Endothelial cell of umbilical vein (primary cell): ENCODE measurements at regions not wholly inside any gene's neighbourhood (a gene's known extent, or its start where the extent isn't known, plus 50 kb on each side); places are given as distances from the start of the nearest gene placed in this dataset.

ENCODE experiments used
- BruUV-seq: library from RNA; stranded (reverse); fragments of 400-500 nt; replicated peaks from 2 replicates; lab custom pipeline; 2021; lab: Mats Ljungman, UMichigan
- CTCF ChIA-PET: fragments of 300-600, 350-600 bp; sonication (Branson Sonifier 250); formaldehyde crosslinking; loops from one replicate; lab custom pipeline; 2021; ENCODE audit warnings: antibody characterized with exemption, inconsistent platforms; lab: Charles Lee
- POLR2A ChIA-PET: fragments of 300-600, 350-600 bp; sonication (Branson Sonifier 250); formaldehyde crosslinking; loops from one replicate; lab custom pipeline; 2021; ENCODE audit warnings: antibody characterized with exemption, inconsistent platforms; lab: Charles Lee
- DNase-seq: peaks from one replicate; pipeline ENCODE4 v3.0.0-alpha.2; 2011; ENCODE audit warnings: low read depth, low spot score
- FAIRE-seq: peaks from 2 replicates; lab custom pipeline; 2011; peaks lifted over from hg19 to GRCh38; lab: Jason Lieb, UNC
- H2AFZ ChIP-seq: 2 replicates; pipeline ENCODE4 v1.6.0; 2012; ENCODE audit warnings: low read depth, low read length, control low read depth, inconsistent platforms
- H3K27ac ChIP-seq: 2 replicates; pipeline ENCODE4 v1.5.1; 2011; ENCODE audit warnings: low read depth, mild to moderate bottlenecking, control low read depth, low read length, moderate library complexity; ENCODE audit not compliant: insufficient read depth
- H3K27me3 ChIP-seq, 2 experiments: 2 replicates each; pipeline versions ENCODE4 v1.6.0 to v1.6.1; 2011; ENCODE audit warnings: low read length in 2 of 2, mixed read lengths in 1 of 2; ENCODE audit not compliant: control insufficient read depth in 2 of 2, insufficient read depth in 2 of 2
- H3K36me3 ChIP-seq, 2 experiments: 2 replicates in 1 of 2; 3 replicates in 1 of 2; pipeline ENCODE4 v1.5.1; 2011; ENCODE audit warnings: low read length in 2 of 2, mild to moderate bottlenecking in 1 of 2, moderate library complexity in 1 of 2; ENCODE audit not compliant: control insufficient read depth in 2 of 2, insufficient read depth in 2 of 2; ENCODE audit errors: extremely low read depth in 1 of 2
- H3K4me1 ChIP-seq: 3 replicates; pipeline ENCODE4 v1.5.1; 2011; ENCODE audit warnings: mild to moderate bottlenecking, low read length; ENCODE audit not compliant: control insufficient read depth, insufficient read depth; ENCODE audit errors: extremely low read depth
- H3K4me2 ChIP-seq: 2 replicates; pipeline ENCODE4 v1.6.1; 2011; ENCODE audit warnings: low read length, control low read depth, mixed read lengths; ENCODE audit not compliant: insufficient read depth
- H3K4me3 ChIP-seq, 3 experiments: fragments of 200-600 bp in 1 of 3; sonication (generic), shearing (Covaris generic) in 1 of 3; replicated peaks in 1 of 3; 2 replicates each; pipeline ENCODE4 v1.5.1; 2011 to 2016; ENCODE audit warnings: control low read depth in 3 of 3, low read length in 3 of 3, mild to moderate bottlenecking in 2 of 3, inconsistent platforms in 1 of 3, low read depth in 1 of 3, moderate library complexity in 1 of 3; ENCODE audit not compliant: insufficient read depth in 1 of 3
- H3K79me2 ChIP-seq: 2 replicates; pipeline ENCODE4 v1.6.0; 2012; ENCODE audit warnings: low read length, inconsistent platforms; ENCODE audit not compliant: control insufficient read depth, insufficient read depth
- H3K9ac ChIP-seq: replicated peaks from 2 replicates; pipeline ENCODE3; 2011; ENCODE audit warnings: low read length, control low read depth; ENCODE audit not compliant: insufficient read depth; ENCODE audit errors: extremely low read depth
- H3K9me1 ChIP-seq: replicated peaks from 3 replicates; pipeline ENCODE4 v1.6.0; 2011; ENCODE audit warnings: mild to moderate bottlenecking, low read length; ENCODE audit not compliant: control insufficient read depth, insufficient read depth; ENCODE audit errors: extremely low read depth
- H3K9me3 ChIP-seq: replicated peaks from 2 replicates; pipeline ENCODE4 v1.5.1; 2012; ENCODE audit warnings: low read length, inconsistent platforms; ENCODE audit not compliant: control insufficient read depth, insufficient read depth
- H4K20me1 ChIP-seq: replicated peaks from 2 replicates; pipeline ENCODE3; 2011; ENCODE audit warnings: mild to moderate bottlenecking, low read length; ENCODE audit not compliant: control insufficient read depth, insufficient read depth; ENCODE audit errors: extremely low read depth
- GATA2 ChIP-seq: IDR thresholded peaks from 2 replicates; pipeline ENCODE4 v1.7.0; 2011; ENCODE audit warnings: low read depth, mild to moderate bottlenecking, moderate library complexity, mixed read lengths, low read length; ENCODE audit not compliant: insufficient read length, insufficient read depth
- JUN ChIP-seq: IDR thresholded peaks from 2 replicates; pipeline ENCODE4 v1.6.1; 2011; ENCODE audit warnings: borderline replicate concordance, low read depth; ENCODE audit not compliant: insufficient read length, insufficient read depth
- MYC ChIP-seq: IDR thresholded peaks from one replicate; pipeline ENCODE4 v1.6.1; 2011; ENCODE audit warnings: mild to moderate bottlenecking, low read depth, low read length
- POLR2AphosphoS5 ChIP-seq: IDR thresholded peaks from 2 replicates; pipeline ENCODE4 v1.6.1; 2012; ENCODE audit warnings: low read depth, mild to moderate bottlenecking, control low read depth, low read length, moderate library complexity; ENCODE audit not compliant: insufficient read depth
- dilution Hi-C: fragments of 300-500 bp; cut with MboI; formaldehyde crosslinking; loops from one replicate; pipeline ENCODE4 v1.15.0; 2019; ENCODE audit warnings: low sequenced_read_pairs; ENCODE audit not compliant: extremely low pct_ligation_motif_present
- intact Hi-C: fragments of 100-400 bp; cut with micrococcal nuclease; formaldehyde crosslinking; loops from one replicate; pipeline ENCODE4 v1.10.0; 2022
- TF ChIP-seq, protein P1 (sequence below), 2 donors: IDR thresholded peaks; 1 replicate in 1 of 2; 2 replicates in 1 of 2; pipeline ENCODE4 v1.5.1; 2011; ENCODE audit warnings: low read length in 2 of 2, mild to moderate bottlenecking in 2 of 2, moderate library complexity in 2 of 2, control low read depth in 1 of 2, inconsistent platforms in 1 of 2, low read depth in 1 of 2; ENCODE audit not compliant: insufficient read depth in 1 of 2; ENCODE audit errors: extremely low read depth in 1 of 2

DNA sequence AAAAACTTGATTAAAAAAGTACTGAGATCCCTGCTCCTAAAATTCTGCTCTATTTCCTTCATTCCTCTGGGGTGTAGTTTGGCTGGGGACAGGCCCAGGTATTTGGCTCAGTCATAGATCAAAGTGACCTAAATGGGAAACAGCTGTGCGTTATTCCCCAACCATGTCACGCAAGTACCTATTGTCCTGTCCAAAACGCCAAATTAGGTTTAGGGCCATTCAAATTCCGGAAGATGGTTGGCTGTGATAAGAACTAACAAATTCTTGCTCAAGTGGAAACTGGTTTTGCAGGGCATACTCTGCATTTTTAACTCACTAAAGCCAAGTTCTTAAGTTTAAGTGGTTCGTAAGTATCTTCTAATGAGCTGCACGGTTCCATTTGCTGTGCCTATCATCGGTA is 147.6 kb upstream of the TMEM170B start:
- peak overlapping the region; percentile 68 for H3K27ac ChIP-seq
- ChIA-PET POLR2A (no interaction called here), CTCF (interaction anchor here (0.7 to 1.1 kb wide), 3 partner anchors 15 to 149 kb away, joined by 3 read pairs; no protein-coding TSS in a partner anchor)
- peak overlapping the region; percentile 51 for H3K9ac ChIP-seq
- H3K4me2 ChIP-seq, result peak overlapping the region; percentile 13
- H3K4me1 ChIP-seq, result peaks cover 28% of the 10 kb centered on the region
- H4K20me1 ChIP-seq, result no peaks in the 10 kb centered on the region
- H2AFZ ChIP-seq, result no peak overlapping the region
- H3K4me3 ChIP-seq, result no peak overlapping the region
- FAIRE-seq (peak; percentile 86), DNase-seq (peak; percentile 83)
- no peaks in the 10 kb centered on the region for H3K9me3 ChIP-seq
- dilution Hi-C loops (no loop called here), intact Hi-C loops (loop anchor here (1.0 kb wide), 4 partner anchors 20 to 72 kb away; no protein-coding TSS in a partner anchor)
- H3K79me2 ChIP-seq, result no peaks in the 10 kb centered on the region
- TF ChIP-seq JUN, result peak; percentile 70
- TF ChIP-seq GATA2, result peak; percentile 53
- TF ChIP-seq POLR2AphosphoS5, result peak; percentile 20
- no peak for TF ChIP-seq MYC
- TF ChIP-seq, protein P1, sequence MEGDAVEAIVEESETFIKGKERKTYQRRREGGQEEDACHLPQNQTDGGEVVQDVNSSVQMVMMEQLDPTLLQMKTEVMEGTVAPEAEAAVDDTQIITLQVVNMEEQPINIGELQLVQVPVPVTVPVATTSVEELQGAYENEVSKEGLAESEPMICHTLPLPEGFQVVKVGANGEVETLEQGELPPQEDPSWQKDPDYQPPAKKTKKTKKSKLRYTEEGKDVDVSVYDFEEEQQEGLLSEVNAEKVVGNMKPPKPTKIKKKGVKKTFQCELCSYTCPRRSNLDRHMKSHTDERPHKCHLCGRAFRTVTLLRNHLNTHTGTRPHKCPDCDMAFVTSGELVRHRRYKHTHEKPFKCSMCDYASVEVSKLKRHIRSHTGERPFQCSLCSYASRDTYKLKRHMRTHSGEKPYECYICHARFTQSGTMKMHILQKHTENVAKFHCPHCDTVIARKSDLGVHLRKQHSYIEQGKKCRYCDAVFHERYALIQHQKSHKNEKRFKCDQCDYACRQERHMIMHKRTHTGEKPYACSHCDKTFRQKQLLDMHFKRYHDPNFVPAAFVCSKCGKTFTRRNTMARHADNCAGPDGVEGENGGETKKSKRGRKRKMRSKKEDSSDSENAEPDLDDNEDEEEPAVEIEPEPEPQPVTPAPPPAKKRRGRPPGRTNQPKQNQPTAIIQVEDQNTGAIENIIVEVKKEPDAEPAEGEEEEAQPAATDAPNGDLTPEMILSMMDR (IDR thresholded peaks at IDR 0.05; ENCODE audit: extremely low read depth in 1 of 2, insufficient read depth in 1 of 2, low read depth in 1 of 2, low read length in 2 of 2), result no peak
- H3K36me3 ChIP-seq, result no peaks in the 10 kb centered on the region
- no peaks in the 10 kb centered on the region for H3K9me1 ChIP-seq
- H3K27me3 ChIP-seq, result peaks cover 3 to 4% of the 10 kb centered on the region in 2 experiments
- BruUV-seq, result no TSS peak
